CD4-positive, alpha-beta memory T cell (primary cell): ENCODE measurements at regions not wholly inside any gene's neighbourhood (a gene's known extent, or its start where the extent isn't known, plus 50 kb on each side); places are given as distances from the start of the nearest gene placed in this dataset.

ENCODE experiments used
- CTCF ChIA-PET: fragments of 350-600 bp; sonication (Branson Sonifier 250); formaldehyde crosslinking; loops from one replicate; lab custom pipeline; 2021; ENCODE audit warnings: inconsistent platforms; ENCODE audit not compliant: partially characterized antibody; lab: Charles Lee
- POLR2A ChIA-PET: fragments of 350-600 bp; sonication (Branson Sonifier 250); formaldehyde crosslinking; loops from one replicate; lab custom pipeline; 2021; ENCODE audit not compliant: partially characterized antibody; lab: Charles Lee
- DNase-seq, 5 donors: peaks; one replicate each; pipeline versions ENCODE4 v3.0.0 to v3.0.0-alpha.2; 2020 to 2022; ENCODE audit warnings: mixed read lengths in 1 of 5
- H3K27ac ChIP-seq: one replicate; pipeline ENCODE4 v1.7.0; 2013; ENCODE audit warnings: low read depth, low read length
- H3K27me3 ChIP-seq: 2 replicates; pipeline ENCODE4 v1.7.0; 2013; ENCODE audit warnings: mild to moderate bottlenecking, low read length, moderate library complexity; ENCODE audit not compliant: insufficient read depth
- H3K36me3 ChIP-seq: 2 replicates; pipeline ENCODE4 v1.7.0; 2013; ENCODE audit warnings: mild to moderate bottlenecking, low read length, moderate library complexity; ENCODE audit not compliant: insufficient read depth
- H3K4me1 ChIP-seq: 2 replicates; pipeline ENCODE4 v1.7.0; 2013; ENCODE audit warnings: mild to moderate bottlenecking, low read length, moderate library complexity; ENCODE audit not compliant: insufficient read depth
- H3K4me3 ChIP-seq, 2 donors: one replicate each; pipeline ENCODE4 v1.7.0; 2013; ENCODE audit warnings: low read length in 2 of 2, mild to moderate bottlenecking in 1 of 2
- H3K9me3 ChIP-seq, 2 donors: one replicate each; pipeline ENCODE4 v1.7.0; 2013; ENCODE audit warnings: low read length in 2 of 2, control low read depth in 1 of 2; ENCODE audit not compliant: control insufficient read depth in 1 of 2
- H3K27ac Mint-ChIP-seq, 7 donors: one replicate each; pipeline ENCODE4 v1.8.0; 2020 to 2021; ENCODE audit warnings: mixed read lengths in 7 of 7, mild to moderate bottlenecking in 6 of 7, inconsistent platforms in 3 of 7, moderate library complexity in 3 of 7
- H3K27me3 Mint-ChIP-seq, 2 donors: one replicate each; pipeline ENCODE4 v1.8.0; 2020 to 2021; ENCODE audit warnings: mixed read lengths in 2 of 2
- H3K36me3 Mint-ChIP-seq, 2 donors: one replicate each; pipeline ENCODE4 v1.8.0; 2020 to 2021; ENCODE audit warnings: mixed read lengths in 2 of 2, inconsistent platforms in 1 of 2, mild to moderate bottlenecking in 1 of 2
- H3K4me1 Mint-ChIP-seq, 4 donors: one replicate each; pipeline ENCODE4 v1.8.0; 2020 to 2021; ENCODE audit warnings: mixed read lengths in 4 of 4, mild to moderate bottlenecking in 1 of 4
- H3K4me3 Mint-ChIP-seq, 8 donors: one replicate each; pipeline ENCODE4 v1.8.0; 2020 to 2021; ENCODE audit warnings: mixed read lengths in 8 of 8, mild to moderate bottlenecking in 7 of 8, moderate library complexity in 6 of 8, inconsistent platforms in 3 of 8
- H3K9me3 Mint-ChIP-seq, 8 donors: one replicate each; pipeline ENCODE4 v1.8.0; 2020 to 2021; ENCODE audit warnings: mixed read lengths in 8 of 8, mild to moderate bottlenecking in 5 of 8, inconsistent platforms in 3 of 8, moderate library complexity in 1 of 8
- intact Hi-C: fragments of 100-400 bp; cut with micrococcal nuclease; formaldehyde crosslinking; loops from one replicate; pipeline ENCODE4 v1.15.1; 2023

DNA sequence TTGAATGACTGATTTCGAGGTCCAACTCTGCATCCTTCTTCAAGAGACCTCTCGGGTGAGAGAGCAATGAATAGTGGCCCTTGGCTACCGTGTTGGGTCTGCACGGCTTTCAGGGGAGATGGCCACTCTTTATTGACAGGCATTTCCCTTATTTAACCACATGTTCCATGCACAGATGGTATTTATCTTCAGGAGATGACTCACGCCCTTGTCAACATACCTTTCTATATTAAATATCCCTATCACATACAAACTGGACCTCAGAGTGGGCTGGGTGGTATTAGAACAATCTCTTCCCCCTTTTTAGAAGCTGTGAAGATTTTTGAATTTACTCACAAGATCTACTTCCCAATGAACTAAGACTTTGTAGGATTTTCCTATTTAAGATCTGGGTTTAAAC is 109.6 kb upstream of the CDC42EP3 start:
- H3K27ac ChIP-seq = no peak overlapping the region
- Mint-ChIP-seq H3K27me3 (no peaks in the 10 kb centered on the region), H3K4me3 (no peak overlapping the region), H3K36me3 (no peaks in the 10 kb centered on the region), H3K4me1 (peaks cover 0 to 4% (median 0%) of the 10 kb centered on the region in 4 donors), H3K27ac (peak overlapping the region in 1 of 7 donors; percentile 65), H3K9me3 (no peaks in the 10 kb centered on the region)
- H3K36me3 ChIP-seq = no peaks in the 10 kb centered on the region
- no peaks in the 10 kb centered on the region for H3K27me3 ChIP-seq
- POLR2A ChIA-PET = no interaction called here
- no peak for DNase-seq
- H3K4me3 ChIP-seq = no peak overlapping the region
- H3K9me3 ChIP-seq = no peaks in the 10 kb centered on the region
- intact Hi-C loops = no loop called here
- H3K4me1 ChIP-seq = no peaks in the 10 kb centered on the region
- CTCF ChIA-PET = no interaction called here

DNA sequence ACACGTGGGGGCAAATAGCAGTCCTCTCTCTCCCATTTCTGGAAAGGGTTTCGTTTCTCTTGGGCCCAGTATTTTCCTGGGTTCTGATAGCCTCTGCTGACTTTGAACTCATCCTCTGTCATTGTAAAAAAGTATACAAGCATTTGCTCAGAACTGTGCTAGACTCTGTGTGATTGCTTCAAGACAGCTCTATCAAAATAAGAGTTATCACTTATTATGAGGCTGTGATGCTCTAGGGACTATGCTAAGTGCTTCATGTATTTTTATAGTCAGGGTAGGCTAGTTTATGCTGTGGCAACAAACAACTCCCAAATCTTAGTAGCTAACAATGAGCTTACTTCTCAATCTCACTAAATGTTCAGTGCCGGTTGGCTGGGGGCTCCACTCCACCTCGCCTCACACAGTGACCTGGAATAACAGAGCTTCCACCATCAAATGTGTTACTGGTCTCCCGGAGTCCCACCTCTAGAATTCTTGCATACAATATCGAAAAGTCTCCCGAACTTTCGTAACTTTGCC is 110.8 kb upstream of the CDC42EP3 start:
- Histone ChIP-seq H3K36me3 (no peaks in the 10 kb centered on the region), H3K27ac (no peak overlapping the region), H3K27me3 (no peaks in the 10 kb centered on the region), H3K4me3 (no peak overlapping the region), H3K4me1 (no peaks in the 10 kb centered on the region), H3K9me3 (no peaks in the 10 kb centered on the region)
- Mint-ChIP-seq H3K36me3 (peaks cover 3 to 4% of the 10 kb centered on the region in 2 donors), H3K27me3 (no peaks in the 10 kb centered on the region), H3K27ac (no peak overlapping the region), H3K9me3 (peaks cover 0 to 7% (median 2%) of the 10 kb centered on the region in 8 donors), H3K4me3 (no peak overlapping the region), H3K4me1 (peaks cover 0 to 4% (median 0%) of the 10 kb centered on the region in 4 donors)
- intact Hi-C loops = loop anchor here (1.0 kb wide), 1 partner anchor 26 kb away; no protein-coding TSS in a partner anchor
- no peak for DNase-seq
- ChIA-PET POLR2A (no interaction called here), CTCF (interaction anchor here (0.5 kb wide), 1 partner anchor 35 kb away, joined by 3 read pairs; no protein-coding TSS in a partner anchor)

- peaks cover 4 to 9% of the 10 kb centered on the region in 2 donors for H3K36me3 Mint-ChIP-seq
- no peak overlapping the region for H3K4me3 Mint-ChIP-seq
- Histone ChIP-seq H3K4me3 (no peak overlapping the region), H3K36me3 (no peaks in the 10 kb centered on the region), H3K27ac (no peak overlapping the region), H3K4me1 (no peaks in the 10 kb centered on the region), H3K9me3 (no peaks in the 10 kb centered on the region), H3K27me3 (no peaks in the 10 kb centered on the region)
- ChIA-PET CTCF (no interaction called here), POLR2A (no interaction called here)
- no peak overlapping the region for H3K27ac Mint-ChIP-seq
- peaks cover 0 to 4% (median 0%) of the 10 kb centered on the region in 4 donors for H3K4me1 Mint-ChIP-seq
- H3K27me3 Mint-ChIP-seq = no peaks in the 10 kb centered on the region
- intact Hi-C loops = loop anchor here (1.0 kb wide), 1 partner anchor 27 kb away; no protein-coding TSS in a partner anchor
- H3K9me3 Mint-ChIP-seq = peaks cover 0 to 13% (median 6%) of the 10 kb centered on the region in 8 donors
- no peak for DNase-seq
Observed at GRCh38 chr2:37782721-37783371, 111.4 kb upstream of the CDC42EP3 start.

DNA sequence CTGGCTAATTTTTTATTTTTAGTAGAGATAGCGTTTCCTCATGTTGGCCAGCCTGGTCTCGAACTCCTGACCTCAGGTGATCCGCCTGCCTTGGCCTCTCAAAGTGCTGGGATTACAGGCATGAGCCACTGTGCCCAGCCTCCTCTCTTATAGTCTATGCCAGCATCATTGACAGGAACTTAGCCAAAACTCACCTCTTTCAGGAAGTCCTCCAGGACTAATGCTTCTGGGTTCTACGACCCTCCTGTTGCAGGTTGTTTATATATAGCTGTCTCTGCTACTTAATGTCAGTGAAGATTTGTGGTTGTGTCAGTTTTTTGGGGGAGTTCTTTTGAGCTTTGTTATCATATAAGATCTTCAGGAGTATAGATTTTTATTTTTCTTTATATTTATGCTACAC is 112.1 kb upstream of the CDC42EP3 start:
- intact Hi-C loops = no loop called here
- Histone ChIP-seq H3K9me3 (no peaks in the 10 kb centered on the region), H3K27ac (no peak overlapping the region), H3K36me3 (no peaks in the 10 kb centered on the region), H3K4me3 (no peak overlapping the region), H3K4me1 (no peaks in the 10 kb centered on the region), H3K27me3 (no peaks in the 10 kb centered on the region)
- Mint-ChIP-seq H3K27me3 (no peaks in the 10 kb centered on the region), H3K36me3 (peaks cover 4 to 11% of the 10 kb centered on the region in 2 donors), H3K4me3 (no peak overlapping the region), H3K9me3 (peaks cover 1 to 20% (median 12%) of the 10 kb centered on the region in 8 donors), H3K4me1 (peaks cover 0 to 4% (median 0%) of the 10 kb centered on the region in 4 donors), H3K27ac (no peak overlapping the region)
- CTCF ChIA-PET = no interaction called here
- POLR2A ChIA-PET = no interaction called here
- DNase-seq = no peak

GRCh38 chr2:37784071-37784758 is 112.8 kb upstream of the CDC42EP3 start:
- intact Hi-C loops = no loop called here
- Mint-ChIP-seq H3K27me3 (no peaks in the 10 kb centered on the region), H3K27ac (no peak overlapping the region), H3K4me1 (peaks cover 0 to 4% (median 0%) of the 10 kb centered on the region in 4 donors), H3K9me3 (peaks cover 2 to 27% (median 18%) of the 10 kb centered on the region in 8 donors), H3K4me3 (no peak overlapping the region), H3K36me3 (peaks cover 4 to 17% of the 10 kb centered on the region in 2 donors)
- H3K27me3 ChIP-seq = no peaks in the 10 kb centered on the region
- H3K9me3 ChIP-seq = peaks cover 0 to 4% of the 10 kb centered on the region in 2 donors
- ChIA-PET POLR2A (no interaction called here), CTCF (no interaction called here)
- H3K4me3 ChIP-seq = no peak overlapping the region
- no peak for DNase-seq
- H3K36me3 ChIP-seq = no peaks in the 10 kb centered on the region
- no peaks in the 10 kb centered on the region for H3K4me1 ChIP-seq
- no peak overlapping the region for H3K27ac ChIP-seq

DNA sequence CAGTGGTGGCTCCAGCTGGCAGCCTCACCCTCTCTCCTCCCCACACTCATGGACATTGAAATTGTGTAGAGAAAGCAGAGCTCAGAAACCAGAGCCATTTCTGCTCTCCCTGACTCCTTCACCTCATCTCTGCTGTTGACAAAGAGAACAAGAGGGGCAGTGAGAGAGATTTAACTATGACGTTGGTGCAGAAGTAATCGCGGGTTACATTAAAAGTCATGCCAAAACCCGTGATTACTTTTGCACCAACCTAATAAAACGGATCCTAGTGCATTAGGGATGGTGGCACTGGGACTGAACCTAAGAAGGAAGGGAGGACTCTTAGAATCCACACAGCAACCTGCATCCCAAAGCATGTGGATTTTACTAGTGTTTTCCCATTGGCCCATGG is 113.3 kb upstream of the CDC42EP3 start:
- intact Hi-C loops = no loop called here
- peaks cover 4 to 20% of the 10 kb centered on the region in 2 donors for H3K36me3 Mint-ChIP-seq

GRCh38 chr2:37786191-37786698 is 114.8 kb upstream of the CDC42EP3 start:
- no peaks in the 10 kb centered on the region for H3K27me3 ChIP-seq
- Mint-ChIP-seq H3K36me3 (peaks cover 4 to 20% of the 10 kb centered on the region in 2 donors), H3K27me3 (no peaks in the 10 kb centered on the region), H3K4me3 (no peak overlapping the region), H3K4me1 (peaks cover 0 to 4% (median 0%) of the 10 kb centered on the region in 4 donors), H3K27ac (no peak overlapping the region), H3K9me3 (peaks cover 2 to 36% (median 23%) of the 10 kb centered on the region in 8 donors)
- CTCF ChIA-PET = no interaction called here
- no peak for DNase-seq
- peaks cover 0 to 4% of the 10 kb centered on the region in 2 donors for H3K9me3 ChIP-seq
- no peak overlapping the region for H3K27ac ChIP-seq
- POLR2A ChIA-PET = no interaction called here
- H3K4me3 ChIP-seq = no peak overlapping the region
- no peaks in the 10 kb centered on the region for H3K36me3 ChIP-seq
- intact Hi-C loops = no loop called here
- H3K4me1 ChIP-seq = no peaks in the 10 kb centered on the region

More for the DNA sequence above, 113.3 kb upstream of the CDC42EP3 start:
- CTCF ChIA-PET = no interaction called here
- Histone ChIP-seq H3K9me3 (peaks cover 0 to 4% of the 10 kb centered on the region in 2 donors), H3K4me3 (no peak overlapping the region), H3K27ac (no peak overlapping the region), H3K4me1 (no peaks in the 10 kb centered on the region), H3K36me3 (no peaks in the 10 kb centered on the region), H3K27me3 (no peaks in the 10 kb centered on the region)
- H3K4me3 Mint-ChIP-seq = no peak overlapping the region
- peaks cover 0 to 4% (median 0%) of the 10 kb centered on the region in 4 donors for H3K4me1 Mint-ChIP-seq
- no peak overlapping the region for H3K27ac Mint-ChIP-seq
- POLR2A ChIA-PET = no interaction called here
- no peak for DNase-seq
- peaks cover 2 to 32% (median 23%) of the 10 kb centered on the region in 8 donors for H3K9me3 Mint-ChIP-seq
- no peaks in the 10 kb centered on the region for H3K27me3 Mint-ChIP-seq
